NCI-H526 treated with DMSO at 0.1 percent for 48 hours (cell line): ENCODE measurements at regions not wholly inside any gene's neighbourhood (a gene's known extent, or its start where the extent isn't known, plus 50 kb on each side); places are given as distances from the start of the nearest gene placed in this dataset.
A peak's percentile ranks its signal among the peaks of the same experiment; 100 is the strongest.

Experiments
- DNase-seq: peaks from one replicate; lab custom pipeline; 2025; lab: John Stamatoyannopoulos, UW

DNA sequence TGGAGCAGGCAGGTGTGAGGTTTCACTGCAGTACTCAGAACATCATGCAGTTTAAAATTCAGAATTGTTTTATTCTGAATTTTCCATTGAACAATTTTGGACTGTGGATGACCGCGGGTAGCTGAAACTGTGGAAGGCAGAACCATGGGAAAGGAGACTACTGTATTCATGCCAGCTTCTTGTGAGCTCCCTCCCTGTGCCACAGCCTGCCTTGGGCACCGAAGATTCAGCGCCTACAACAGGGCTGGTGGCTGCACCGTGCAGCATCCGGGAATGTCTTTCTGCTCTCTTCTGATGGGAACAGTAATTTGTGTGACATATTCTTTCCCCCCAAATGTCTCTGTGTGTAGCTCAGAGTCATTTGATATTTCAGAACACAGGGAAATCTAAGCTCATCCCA, 118.5 kb upstream of the NKX1-1 start:
- no peak for DNase-seq

DNA sequence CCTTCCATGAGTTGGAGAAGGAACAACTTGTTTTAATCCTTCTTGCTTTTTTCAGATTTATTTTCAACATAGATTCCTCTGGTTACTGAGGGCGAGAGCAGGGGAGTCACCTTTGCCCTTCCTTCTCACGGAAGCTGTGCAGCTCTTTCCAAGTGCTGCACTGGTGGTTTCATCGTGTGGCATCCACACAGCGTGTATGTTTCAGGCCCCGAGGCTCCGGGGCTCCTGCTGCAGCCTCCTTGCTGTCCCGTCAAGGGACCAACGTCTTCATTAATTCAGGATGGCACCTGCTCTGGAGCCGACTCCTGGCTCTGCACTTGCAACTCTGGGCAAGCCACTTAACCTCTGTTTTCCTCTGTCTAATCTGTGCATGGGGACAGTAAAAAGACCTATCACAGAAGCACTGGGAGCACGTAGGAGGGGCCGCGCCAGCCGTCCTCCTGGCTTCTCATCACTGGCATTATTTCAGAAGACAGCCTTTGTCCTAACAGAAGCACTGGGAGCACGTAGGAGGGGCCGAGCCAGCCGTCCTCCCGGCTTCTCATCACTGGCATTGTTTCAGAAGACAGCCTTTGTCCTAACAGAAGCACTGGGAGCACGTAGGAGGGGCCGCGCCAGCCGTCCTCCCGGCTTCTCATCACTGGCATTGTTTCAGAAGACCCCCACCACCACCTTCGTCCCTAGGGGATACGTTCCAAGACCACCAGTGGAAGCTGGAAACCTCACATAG, 117.8 kb upstream of the NKX1-1 start:
- no peak for DNase-seq

DNA sequence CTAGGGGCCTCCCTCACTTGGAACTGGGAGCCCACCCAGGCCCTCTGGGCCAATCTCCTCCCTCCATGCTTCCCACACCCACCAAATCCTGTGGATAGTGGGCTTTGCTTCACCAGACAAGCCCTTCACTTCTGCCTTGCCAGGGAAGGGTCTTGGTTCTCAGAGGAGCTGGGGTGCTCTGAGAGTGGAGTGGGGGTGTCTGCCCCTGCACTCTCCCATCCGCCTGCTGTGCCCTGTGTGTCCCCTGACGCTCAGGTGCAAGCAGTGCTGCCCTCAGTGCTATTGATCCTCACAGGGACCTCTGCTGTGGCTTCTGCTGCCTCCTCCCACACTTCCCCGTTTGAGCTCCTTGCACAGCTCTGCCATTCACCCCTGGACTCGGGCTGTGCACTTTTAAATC, 117.3 kb upstream of the NKX1-1 start:
- DNase-seq = no peak

DNA sequence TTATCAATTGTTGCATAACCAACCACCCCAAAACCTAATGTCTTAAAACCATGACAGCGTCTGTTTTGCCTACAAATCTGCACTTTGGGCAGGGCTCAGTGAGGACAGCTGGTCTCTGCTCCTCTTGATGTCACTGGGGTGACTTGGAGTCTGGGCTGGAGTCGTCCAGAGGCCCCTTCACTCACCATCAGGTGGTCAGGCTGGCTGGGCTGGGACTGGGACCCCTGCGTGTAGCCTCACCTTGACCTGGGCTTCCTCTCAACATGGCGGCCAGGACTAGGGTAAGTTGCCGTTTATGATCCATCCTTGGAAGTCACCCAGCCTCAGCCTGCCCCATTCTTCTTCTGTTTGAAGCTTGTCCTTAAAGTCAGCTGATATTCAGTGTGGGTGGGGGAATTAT, 116.8 kb upstream of the NKX1-1 start:
- DNase-seq = no peak

DNA sequence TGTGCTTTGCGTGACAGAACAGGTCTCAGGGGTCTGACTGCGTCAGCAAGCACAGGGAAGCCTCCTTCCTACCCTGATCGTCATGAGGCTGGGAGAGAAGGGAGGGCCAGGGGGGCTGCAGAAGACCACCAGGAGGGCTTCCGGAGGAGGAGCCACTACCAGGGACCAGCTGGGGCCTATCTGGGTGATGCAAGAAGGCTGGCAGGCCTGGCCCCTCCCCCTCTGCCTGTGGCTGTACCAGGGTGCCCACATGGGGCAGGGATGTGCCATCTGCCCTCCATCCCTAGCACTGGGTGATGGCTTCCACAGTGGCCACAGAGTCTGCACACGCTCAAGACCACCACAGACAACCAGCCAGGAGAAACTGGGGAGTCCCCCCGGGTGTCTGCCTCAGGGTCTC, 116.4 kb upstream of the NKX1-1 start:
- no peak for DNase-seq

DNA sequence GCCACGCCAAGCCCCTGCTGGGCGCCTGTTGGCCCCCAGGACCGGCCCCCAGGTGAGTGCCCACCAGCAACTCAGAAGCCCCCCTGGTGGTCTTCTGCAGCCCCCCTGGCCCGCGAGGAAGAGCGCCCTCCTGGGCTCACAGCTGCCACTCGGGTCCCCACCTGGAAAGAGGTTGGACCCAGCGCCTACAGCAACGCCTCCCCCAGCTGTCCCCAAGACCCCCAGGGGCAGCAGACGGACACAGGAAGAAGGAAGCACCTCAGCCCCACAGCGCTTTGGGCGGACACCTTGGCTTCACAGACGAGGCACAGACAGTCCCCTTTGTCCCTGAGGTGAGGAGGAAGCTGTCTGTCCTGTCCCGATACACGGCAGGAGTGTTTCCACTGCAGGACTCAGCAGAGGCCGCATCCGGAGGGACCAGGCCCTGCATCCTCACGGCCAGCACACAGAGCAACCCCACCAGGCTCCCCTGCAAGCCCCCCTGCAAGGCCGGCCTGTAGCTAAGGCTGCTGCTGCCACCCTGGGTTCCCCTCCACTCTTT, 115.6 kb upstream of the NKX1-1 start:
- DNase-seq = no peak

DNA sequence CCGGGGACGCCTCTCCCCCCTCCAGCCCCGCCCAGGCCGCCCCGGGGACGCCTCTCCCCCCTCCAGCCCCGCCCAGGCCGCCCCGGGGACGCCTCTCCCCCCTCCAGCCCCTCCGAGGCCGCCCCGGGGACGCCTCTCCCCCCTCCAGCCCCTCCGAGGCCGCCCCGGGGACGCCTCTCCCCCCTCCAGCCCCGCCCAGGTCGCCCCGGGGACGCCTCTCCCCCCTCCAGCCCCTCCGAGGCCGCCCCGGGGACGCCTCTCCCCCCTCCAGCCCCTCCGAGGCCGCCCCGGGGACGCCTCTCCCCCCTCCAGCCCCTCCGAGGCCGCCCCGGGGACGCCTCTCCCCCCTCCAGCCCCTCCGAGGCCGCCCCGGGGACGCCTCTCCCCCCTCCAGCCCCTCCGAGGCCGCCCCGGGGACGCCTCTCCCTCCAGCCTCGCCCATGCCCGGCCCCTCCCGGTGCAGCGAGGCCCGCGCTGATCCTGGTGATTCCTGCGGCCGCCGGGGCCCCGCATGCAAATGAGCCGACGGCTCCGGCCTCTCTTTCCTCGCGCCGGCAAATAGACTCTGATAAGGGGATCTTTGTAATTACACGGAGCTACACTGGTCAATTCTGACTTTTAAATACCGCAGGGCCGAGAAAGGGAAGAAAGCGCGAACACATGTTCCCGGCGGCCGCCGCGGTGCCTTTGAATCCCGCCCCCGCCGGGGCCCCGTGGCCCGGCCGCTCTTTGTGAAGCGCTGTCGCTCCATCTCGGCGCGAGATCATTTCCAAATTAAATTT, 114.7 kb upstream of the NKX1-1 start:
- peak; percentile 53 for DNase-seq

DNA sequence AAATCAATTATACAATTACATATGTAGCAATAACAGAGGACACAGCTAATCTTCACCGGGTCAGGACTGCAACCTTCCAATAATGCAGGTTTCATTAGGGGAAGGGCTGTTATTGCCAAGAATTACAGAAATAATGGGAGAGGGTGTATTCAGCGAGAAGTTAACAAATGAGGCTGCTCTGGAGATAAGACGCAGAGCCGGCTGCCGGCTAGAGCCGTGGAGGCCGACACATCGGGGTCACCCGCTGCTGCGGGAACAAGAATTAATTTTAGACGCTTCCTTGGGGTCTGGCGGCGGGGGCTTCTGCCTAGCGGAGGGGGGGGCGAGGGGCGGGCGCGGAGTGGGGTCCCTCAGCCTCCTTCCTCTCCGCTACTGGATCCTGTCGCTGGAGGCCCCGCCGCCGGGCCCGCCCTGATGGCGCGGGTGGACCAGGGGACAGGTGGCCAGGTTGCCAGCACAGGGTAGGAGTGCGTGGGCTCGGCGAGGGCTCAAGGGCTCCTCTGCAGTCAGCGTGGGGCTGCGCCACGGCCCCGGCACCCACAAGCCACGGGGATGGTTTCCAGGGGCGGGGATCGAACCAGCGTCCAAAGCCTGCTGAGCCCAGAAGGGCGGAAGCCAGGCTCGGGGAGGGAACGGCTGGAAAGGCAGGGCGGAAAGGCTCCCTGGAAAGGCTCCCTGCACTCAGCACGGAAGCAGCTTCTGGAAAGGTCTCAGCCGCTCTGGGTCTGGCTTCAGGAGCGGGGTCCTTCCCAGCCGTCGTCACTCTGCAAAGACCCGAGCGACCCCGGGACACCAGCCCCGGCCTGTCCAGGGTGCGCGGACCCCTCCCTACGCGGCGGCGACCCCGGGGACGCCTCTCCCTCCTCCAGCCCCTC, 113.8 kb upstream of the NKX1-1 start:
- DNase-seq = no peak

DNA sequence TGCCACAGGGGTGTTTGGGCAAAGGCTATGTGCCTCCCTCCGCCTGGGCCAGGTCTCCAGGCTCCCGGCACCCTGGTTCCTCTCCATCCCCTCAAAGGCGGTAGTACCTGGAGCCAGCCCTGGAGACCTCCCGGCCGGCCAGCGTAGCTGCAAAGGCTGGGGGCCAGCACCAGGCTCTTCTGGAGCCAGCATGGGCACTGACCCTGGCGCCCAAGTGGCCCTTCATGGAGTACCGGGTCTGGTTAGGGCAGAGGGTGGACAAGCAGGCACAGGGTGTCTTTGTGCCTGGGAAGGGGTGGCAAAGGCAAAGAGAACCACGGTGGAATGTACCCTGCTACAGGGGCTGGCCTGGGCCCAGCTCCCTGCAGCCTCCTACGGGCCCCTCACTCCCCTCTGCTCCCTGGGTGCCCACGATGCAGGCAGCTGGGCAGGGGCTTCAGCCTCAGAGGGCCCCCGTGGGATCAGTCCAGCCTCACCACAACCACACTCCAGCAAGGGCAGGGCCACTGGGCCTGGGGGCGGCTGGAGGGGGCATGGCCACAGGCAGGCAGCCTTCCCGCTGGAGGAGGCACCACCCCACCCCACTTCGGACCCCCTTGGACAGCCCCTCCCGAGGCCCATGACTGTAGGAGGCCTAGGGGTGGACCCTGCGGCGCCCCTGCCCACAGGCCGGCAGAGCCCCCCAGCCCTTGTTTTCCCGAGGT, 112.9 kb upstream of the NKX1-1 start:
- DNase-seq = no peak

DNA sequence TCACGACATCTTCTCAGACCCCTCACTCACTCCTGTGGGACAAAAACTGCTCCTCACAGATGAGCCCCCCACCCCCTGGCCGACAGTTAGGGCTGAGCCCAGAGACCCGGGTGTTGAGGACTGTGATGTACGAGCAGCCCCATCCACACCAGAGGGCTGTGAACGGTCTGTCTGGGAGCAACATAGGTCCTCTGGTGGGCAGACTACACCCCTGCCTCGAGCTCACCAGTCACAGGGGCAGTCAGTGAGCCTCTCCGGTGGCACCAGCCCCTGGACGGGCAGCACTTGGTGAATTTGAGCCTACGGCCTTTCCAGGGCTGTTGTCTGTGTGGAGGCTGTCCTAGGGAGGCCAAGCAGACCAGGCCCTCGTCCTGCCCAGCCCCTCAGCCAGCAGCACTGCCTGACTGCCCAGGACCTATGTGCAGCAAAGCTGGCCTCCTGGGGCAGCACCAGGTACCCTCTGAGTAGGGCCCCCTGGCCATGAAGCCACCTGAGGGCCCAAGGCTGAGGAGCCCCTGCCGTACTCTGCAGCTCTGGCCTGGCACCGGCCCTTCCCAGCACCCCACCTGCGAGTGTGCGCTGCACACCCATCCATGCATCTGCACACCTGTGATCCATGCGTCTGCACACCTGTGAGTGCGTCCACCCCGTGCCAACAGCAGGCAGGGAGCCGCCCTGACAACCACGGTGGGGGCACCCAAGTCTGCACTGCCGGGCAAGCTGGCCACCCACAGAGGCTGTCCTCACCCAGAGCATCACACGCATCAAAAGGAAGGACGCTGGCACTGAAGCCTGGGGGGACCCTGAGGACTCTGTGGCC, 111.6 kb upstream of the NKX1-1 start:
- no peak for DNase-seq

DNA sequence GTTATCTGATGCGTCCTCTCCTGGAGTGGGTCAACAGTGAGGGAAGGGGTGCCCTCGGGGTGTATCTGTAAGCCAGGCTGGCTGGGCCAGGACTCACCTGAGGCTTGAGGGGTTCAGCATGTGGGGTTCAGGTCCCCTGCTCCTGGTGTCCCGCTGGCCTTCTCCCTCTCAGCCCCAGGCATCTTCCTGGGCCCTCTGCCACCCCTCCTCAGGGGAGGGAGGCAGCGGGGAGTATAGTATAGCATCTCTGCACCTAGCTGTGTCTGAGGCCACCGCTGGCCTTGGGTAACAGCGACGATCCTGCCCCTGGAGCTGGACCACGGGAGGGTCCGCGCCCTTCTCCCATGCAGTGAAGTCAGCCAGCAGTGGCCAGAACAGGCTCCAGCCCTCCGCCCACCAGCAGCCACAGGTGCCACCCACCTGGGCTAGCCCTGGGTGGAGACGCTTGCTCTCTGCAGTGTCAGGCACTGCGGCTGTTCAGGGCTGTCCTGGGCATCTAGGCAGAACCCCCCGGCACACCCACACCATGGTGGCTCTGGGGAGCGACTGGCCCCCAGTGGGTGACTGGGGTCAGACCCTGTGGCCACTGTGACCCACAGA, 110.7 kb upstream of the NKX1-1 start:
- DNase-seq = no peak

DNA sequence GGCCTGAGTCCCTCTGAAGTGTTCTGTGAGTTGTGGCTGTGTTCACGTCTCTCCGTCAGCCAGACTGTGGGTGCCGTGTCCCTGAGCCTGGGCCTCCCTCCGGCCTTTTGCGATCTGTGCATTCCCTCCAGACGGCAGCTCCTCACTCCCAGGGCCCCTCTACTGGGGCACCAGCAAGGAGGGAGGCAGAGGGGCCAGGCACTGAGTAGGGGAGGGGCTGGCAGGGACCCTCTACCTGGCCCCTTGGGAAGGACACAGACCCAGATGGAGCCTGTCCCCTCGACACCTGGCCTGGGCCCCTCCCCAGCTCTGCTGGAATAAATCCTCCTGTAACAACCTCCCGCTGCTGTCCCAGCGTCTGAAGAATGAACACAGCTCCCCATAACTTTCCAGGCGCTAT, 110.0 kb upstream of the NKX1-1 start:
- DNase-seq = no peak

DNA sequence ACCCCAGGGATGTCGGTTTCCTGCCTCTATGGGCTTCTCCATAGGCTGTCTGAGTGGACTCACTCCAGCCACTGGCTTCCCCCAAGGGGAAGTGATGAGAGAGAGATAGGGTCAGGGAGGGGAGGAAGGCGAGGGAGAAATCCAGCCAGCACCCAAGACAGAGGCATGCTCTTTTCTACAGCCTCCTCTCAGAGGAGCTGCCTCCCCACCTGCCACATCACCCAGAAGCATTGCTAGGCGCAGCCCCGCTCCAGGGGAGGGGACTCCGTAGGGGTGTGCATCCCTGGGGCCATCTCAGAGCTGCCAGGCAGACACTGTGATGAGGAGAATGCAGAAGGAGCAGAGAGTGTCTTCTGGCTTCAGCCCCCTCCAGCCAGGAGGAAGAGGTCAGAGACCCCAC, 109.5 kb upstream of the NKX1-1 start:
- no peak for DNase-seq

DNA sequence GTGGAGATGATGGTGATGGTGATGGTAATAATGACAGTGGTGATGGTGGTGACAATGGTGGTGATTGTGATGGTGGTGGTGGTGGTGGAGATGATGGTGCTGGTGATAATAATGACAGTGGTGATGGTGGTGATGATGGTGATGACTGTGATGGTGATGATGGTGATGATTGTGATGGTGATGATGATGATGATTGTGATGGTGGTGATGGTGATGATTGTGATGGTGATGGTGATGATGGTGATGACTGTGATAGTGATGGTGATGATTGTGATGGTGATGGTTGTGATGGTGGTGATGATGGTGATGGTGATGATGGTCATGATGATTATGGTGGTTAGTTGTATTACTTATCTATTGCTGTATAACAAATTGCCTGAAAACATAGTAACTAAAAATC, 108.9 kb upstream of the NKX1-1 start:
- DNase-seq = no peak

DNA sequence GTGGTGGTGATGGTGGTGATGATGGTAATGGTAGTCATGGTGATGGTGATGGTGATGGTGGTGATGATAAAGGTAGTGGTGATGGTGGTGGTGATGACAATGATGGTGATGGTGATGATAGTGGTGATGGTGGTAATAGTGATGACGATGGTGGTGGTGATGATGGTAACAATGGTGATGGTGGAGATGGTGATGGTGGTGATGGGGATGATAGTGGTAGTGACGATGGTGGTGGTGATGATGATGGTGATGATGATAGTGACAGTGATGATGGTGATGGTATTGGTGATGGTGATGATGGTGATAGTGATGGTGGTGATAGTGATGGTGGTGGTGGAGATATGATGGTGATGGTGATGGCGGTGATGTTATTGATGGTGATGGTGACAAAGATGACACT, 108.4 kb upstream of the NKX1-1 start:
- no peak for DNase-seq

DNA sequence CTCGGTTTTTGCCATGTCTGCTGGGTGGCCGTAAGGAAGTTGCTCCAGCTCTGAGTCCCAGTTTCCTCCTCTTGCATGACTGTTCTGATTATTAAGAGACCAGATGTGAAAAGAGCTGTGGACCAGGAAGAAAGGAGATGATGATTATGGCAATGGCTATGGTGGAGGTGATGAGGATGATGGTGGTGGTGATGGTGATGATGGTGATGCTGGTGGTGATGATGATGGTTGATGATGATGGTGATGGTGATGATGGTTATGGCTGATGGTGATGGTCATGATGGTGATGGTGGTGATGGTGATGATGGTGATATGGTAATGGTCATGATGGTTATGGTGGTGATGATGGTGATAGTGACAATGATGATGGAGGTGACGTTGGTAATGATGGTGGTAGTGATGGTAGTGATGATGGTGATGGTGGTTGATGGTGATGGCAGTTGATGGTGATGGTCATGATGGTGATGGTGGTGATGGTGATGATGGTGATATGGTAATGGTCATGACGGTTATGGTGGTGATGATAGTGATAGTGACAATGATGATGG, 107.8 kb upstream of the NKX1-1 start:
- no peak for DNase-seq

DNA sequence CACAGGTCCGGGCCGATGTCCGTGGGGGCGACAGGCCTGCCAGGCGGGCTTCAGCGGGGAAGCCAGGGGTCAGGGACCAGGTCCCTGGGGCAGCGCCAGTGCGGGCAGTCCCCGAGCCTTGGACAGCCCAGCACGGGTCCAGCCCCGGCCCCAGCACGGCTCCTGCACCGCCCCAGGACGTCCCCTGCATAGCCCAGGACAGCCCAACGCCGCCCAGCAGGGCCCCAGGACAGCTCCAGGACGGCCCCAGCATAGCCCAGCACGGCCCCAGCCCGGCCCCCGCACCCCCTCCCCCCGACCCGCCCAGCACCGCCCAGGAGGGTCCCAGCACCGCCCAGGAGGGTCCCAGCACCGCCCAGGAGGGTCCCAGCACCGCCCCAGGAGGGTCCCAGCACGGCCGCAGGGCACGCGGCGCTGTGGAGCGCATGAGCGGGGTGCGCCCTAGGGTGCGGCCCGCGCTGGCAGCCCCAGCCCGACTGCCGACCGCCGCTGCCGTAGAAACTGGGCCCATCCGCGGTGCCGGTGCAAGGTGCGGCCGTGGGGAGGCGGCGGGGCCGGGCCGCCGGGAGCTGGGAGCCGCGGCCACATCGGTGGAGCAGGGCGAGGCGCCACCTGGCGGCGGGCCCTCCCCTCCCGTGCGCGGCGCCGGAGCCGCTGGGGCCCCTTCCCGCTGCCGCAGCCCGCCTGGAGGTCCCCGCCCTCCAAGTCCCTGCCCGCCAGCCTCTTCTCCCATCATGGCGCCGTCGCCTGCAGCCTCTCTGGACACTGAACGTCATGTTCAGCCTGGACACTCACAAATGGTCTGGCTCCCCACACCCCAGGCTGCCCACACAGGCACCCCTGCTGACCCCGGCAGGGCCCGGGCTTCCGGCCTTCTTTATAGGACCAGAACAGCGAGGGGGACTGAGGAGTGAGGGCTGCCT, 106.8 kb upstream of the NKX1-1 start:
- no peak for DNase-seq

DNA sequence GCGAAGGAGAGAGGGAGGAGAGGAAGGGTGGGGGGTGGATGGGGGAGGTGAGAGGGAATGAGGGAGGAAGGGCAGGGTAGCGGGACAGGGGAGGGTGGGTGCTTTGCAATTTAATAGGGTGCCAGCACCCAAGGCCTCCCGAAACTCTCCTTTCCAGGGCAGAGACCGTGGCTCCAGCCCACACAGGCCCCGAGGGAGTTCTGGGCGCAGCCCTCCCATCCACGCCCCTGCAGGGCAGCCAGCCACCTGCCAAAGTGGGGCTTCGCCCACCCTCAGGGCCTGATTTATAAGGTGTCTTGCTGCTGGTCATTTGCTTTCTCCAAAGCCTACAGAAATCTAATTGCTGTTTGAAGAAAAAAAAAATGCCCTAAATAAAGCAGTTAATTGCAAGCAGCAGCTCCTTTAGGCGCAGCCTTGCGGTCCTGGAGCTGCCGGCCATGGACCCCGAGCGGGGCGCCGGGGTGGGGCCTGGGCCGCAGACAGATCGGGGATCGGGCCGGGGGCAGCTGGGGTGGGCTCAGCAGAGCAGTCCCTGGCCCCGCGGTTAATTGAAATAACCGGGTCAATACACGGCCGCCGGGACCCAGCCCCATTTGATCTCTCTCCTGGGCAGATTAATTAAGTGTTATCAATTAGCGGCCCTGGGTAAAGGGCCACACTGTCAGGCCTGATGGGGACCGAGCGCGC, 106.0 kb upstream of the NKX1-1 start:
- DNase-seq = no peak
